COLO829 (cell line): ENCODE measurements at regions not wholly inside any gene's neighbourhood (a gene's known extent, or its start where the extent isn't known, plus 50 kb on each side); places are given as distances from the start of the nearest gene placed in this dataset.
"Not testable (repeated sequence)": the region's sequence is repeated elsewhere in the genome, so short reads cannot be mapped to it uniquely, and the experiment has no call there.

Experiments used
- DNase-seq: peaks from one replicate; pipeline ENCODE4 v3.0.0; 2012; ENCODE audit warnings: low spot score

DNA sequence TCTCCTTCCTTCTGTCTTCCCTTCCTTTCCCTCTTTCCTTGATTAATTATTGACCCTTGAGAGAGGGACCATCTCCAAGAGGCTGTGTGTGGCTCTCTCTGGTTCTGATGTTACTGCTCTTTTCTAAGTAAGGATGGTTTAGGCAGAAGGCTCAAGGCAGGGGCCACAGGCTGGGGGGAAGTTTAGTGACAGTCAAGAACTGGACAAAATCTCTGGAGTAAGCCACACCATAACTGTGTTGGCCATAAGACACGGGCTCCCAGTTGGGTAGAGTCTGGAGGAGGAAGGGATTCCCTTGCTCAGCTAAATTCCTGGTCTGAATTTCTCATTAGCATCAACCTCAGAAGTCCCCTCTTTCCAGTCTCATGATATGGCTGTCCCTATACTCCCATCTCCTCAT is 74.7 kb downstream of the BUD13 start:
- DNase-seq: no peak

DNA sequence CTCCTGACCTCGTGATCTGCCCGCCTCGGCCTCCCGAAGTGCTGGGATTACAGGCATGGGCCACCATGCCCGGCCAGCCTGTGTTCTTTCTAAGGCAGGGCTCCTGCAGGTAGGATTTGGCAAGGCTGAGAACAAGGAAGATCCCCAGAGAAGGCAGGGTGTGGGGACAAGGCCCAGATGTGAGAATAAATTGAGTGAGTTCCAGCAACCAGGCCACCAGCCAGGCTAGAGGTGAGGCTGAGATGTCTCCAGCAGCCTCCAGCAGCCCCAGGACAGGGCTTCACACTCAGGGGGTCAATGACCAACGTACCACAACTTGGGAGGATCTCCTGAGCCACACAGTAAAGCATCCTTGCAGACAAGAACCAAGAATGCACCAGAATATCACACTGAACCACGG is 75.1 kb downstream of the BUD13 start:
- DNase-seq: no peak

DNA sequence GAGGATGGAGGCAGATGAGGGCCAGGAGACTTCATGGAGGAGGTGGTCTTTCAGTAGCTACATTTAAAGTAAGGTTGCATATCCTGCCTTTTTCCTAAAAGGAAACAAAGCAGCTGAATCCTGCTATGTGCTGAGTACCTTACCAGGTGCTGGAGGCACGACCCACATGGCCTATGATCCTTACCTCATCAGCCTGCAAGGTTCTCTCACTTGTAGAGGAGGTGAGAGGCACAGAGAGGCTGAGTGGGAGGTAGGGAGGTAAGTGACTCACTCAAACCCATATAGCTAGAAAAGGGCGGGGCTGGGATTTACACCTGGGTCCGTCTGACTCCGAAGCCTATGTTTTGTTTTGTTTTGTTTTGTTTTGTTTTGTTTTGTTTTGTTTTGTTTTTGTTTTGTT is 75.8 kb downstream of the BUD13 start:
- DNase-seq: no peak

DNA sequence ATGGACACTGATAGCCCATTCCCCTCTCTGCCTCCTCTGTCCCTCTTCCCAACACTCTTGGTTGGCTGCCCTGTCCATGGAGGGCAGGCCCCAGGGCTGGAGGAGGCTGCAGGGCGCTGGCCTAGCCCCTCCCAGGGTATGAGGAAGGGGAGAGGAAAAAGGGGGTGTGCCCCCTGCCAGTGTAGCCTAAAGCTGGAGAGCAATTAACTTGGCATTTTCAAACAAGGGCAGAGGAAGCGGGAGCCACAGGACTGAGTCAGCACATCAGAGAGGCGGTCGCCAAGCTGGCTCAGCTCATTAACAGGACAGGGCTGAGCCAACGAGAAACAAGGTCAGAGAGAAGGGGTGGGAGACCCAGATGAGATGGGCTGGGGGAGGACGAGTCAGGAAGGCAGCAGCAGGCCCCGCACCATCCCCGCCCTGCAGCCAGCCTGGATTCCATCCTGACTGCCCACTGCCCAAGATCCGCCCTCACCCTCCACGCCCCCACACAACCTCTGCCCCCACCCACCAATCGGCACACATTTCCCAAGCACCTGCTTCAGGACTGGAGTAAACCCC is 76.3 kb downstream of the BUD13 start:
- DNase-seq: no peak

DNA sequence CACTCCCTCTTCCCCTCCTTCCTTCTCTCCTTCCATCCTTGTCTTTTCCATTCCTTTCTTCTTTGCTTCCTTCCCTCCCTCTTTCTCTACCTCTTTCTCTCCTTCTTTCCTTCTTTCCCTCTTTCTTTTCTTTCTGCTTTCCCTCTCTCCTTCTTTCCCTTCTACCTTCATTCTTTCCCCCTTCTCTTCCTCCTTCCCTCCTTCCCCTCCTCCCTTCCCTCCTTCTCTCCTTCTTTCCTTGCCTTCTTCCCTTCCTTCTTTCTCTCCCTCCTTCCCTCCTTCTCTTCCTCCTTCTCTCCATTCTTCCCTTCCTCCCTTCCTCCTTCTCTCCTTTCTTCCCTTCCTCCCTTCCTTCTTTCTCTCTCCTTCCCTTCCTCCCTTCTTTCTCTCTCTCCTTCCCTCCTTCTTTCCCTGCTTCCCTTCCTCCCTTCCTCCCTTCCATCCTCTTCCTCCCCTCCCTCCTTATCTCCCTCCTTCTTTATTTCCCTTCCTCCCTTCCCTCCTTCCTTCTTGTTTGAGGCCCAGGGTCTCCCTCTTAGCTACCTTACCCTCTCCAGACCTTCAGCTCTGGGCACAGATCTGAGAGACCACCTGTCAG is 77.0 kb downstream of the BUD13 start:
- no peak for DNase-seq

DNA sequence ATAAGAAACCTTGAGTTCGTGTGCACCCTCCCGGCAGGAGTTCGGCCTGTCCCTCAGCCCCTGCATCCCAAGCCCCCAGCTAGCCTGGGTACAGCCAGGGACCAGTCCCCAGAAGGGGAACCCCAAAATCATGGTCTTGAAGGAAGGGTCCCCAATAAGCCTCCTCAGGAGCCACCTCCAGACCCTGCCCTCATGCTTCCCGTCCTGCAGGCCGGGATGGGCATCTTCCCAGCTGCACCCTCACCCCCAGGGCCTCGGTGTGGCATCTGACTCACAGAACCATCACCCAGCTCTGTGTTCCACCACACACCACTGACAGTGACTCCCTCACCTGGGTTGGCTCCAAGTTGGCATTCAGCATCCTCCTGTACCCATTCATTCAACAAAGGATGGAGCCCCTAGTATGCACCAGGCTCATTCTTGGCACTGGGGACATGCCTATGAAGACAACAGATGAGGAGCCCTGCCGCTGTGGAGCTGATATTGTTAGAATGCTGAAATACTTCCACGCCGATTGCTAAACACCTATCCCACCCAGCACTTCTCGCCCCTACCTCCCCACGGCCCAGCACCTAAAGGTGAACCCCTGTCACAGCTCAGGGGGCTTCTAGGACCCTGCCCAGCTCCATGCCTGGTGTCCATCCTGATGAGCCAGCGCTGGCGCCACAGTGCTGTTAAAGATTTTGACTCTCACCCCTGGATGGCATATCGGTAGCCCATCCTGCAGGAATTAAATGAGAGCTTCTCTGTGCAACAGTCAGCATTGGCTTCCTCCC is 77.8 kb downstream of the BUD13 start:
- no peak for DNase-seq

DNA sequence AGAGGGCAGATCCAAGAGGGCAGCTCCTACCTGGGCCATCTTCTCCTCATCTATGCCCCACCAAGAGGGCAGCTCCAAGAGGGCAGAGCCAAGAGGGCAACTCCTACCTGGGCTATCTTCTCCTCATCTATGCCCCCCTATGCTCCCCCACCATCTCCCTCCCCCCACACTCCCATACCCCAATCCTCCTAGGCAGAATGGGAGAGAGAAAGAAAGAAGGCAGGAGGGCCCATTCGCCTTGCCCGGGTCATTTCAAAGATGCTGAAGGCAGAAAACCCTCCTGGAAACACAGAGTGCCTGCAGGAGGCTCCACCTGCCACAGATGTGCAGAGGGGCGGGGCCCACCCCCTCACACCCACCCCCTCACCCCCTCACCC is 78.5 kb downstream of the BUD13 start:
- DNase-seq: no peak

DNA sequence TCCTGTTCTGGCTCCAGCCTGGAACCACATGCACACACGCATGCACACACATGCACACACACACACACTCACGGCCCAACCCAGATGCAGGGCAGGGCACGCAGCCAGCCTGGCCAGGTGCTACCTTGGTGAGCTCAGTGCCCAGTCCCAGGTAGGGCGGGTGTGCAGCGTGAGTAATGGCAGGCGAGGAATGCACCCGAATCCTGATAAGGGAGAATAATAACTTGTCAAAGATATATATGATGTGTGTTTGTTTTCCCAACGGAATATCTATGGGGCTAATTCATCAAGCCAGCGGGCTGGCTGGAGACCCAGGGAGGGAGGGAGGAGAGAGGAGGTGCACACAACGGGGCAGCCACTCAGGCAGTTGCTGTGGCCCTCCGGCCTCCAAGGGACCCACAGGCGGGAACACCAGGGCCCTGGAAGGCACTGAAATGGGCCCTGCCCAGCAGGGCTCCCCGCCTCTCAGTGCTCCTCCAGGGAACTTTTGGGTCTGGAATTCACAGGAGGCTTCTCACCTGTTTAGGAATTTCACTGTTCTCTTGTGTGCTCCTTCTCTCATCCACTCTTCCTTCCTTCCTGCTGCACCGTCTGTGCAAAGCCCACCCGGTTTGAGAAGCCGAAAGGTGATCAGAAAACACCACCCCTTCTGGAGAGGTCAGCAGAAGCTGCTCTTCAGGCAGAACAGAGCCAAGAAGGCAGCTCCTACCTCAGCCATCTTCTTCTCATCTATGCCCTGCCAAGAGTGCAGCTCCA is 79.0 kb downstream of the BUD13 start:
- DNase-seq: no peak

DNA sequence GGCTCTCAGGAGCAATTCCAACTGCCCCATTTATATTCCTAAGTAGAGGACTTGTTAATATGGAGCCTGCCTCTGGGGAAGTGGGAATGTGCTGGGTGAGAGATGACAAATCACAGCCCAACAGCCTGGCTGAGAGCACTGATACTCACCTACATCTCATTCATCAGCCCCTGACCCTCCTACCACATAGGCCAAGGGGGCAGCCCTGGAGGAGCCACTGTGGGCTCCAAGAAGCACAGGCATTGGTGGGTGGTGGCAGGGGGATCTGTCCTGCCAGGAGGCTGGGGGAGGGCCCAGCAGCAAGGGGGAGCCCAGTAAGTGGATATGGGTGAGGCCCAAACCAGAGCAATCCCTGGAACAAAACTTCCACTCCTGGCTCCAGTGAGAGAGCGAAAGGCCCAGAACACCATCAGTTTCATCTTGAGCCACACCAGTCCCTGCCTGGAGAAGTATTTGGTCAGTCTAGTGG is 79.7 kb downstream of the BUD13 start:
- no peak for DNase-seq

DNA sequence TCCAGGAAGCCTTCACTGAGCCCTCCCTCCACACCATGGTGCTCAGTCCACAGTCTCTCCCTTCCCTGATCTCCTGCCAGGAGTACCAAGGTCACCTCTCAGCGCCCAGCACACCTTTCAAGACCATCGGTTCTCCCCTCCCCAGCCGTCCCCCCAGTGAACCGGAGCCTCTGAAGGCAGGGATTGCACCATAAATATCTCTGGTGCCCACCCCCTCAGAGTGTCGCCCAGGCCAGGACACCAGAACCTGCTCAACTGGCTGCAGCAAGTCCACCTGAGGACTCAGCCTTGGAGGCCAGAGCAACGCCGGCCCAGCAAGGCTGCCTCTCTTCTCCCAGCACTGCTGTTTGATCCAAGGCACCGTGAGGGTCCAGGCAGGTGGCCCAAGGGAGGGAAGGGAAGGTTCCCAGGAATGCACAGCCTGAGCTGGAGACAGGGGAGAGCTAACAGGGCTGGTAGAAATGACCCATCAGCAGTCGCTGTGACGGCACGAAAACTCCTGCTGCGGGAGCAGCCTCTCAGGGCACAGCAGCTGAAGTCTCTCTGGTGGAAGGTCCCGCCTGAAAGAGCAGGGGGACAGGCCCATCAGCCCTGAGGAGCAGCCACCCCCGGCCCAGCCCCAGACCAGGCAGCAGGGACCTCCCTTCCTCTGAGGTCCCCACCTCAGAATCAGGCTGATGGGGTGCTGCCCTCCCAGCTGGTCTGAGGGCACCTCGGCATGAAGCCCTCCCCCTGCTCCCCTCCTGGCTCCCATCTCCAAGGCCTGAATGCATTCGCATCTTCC is 80.3 kb downstream of the BUD13 start:
- DNase-seq: no peak

DNA sequence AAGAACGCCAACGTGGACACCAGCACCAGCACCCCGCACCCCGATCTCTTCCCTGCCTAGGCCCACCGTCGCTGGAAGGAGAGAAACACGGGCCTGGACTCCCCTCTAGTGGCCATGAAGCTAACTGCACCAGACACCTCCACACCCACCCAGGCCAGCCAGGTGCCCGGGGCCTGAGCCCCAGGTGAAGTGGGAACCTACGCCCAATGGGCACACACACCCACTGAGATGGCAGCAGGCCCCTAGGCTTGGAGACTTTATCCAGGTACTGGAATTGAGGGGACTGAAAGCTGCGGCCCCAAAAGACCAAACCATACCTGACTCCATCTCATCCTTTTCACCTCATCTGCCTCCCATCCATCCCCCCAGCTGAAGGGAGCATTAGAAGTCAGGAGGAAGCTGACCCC is 81.0 kb downstream of the BUD13 start:
- DNase-seq: peak; percentile 14

DNA sequence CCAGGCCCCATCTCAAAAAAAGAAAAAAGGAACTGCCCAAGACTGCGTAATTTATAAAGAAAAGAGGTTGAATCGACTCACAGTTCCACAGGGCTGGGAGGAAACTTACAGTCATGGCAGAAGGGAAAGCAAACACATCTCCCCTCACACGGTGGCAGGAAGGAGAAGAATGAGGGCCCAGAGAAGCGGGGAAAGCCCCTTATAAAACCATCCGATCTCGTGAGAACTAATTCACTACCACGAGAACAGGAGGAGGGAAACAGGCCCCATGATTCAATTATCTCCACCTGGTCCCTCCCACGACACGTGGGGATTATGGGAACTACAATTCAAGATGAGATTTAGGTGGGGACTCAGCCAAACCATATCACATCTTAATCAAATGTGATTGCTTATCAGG is 82.2 kb downstream of the BUD13 start:
- DNase-seq: no peak

DNA sequence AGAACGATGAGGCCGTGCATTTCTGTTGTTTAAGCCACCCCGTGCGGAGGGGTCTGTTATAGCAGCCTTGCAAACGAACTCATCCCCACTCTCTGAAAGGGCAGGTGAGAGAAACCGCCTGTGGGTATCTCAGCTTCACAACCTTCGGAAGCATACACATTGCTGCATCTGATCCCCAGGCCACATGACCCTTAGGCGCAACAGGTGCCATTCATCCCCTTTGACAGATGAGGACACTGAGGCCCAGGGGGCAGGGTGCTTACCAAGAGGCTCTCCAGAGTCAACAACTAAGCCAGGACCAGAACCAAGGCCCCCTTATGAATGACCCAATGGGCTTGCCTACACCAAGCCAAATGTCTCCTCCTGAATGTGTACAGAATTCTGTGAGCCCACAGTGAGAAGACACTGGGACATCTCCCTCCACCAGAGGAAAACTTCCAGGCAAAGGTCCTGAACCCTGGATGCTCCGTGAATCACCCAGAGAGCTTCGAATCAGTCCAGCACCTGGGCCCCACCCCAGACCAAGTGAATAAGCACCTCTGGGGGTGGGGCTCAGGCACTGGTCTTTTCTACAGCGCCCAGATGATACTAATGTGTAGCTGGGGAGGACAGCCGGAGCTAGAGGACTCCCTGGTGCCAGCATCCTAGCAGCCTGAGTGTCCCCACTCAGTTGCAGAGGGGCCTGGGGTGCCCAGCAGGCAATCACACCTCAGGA is 83.2 kb downstream of the BUD13 start:
- DNase-seq: no peak

DNA sequence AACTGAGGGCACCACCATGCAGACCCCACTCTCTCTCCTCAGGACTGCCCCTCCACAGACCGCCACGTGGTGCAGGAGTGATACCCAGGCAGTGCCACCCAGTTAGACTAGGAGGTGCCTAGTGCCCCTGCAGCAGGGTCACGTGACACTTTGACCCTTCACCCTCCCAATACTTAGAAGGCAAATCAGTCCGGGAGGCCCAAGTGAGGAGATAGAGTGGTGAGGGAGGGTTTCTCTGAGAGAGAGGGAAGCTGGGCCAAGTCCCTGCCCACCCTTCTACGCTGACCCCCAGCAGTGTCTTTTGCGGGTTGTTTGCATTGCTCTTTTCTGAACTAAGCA is 84.6 kb downstream of the BUD13 start:
- DNase-seq: no peak

DNA sequence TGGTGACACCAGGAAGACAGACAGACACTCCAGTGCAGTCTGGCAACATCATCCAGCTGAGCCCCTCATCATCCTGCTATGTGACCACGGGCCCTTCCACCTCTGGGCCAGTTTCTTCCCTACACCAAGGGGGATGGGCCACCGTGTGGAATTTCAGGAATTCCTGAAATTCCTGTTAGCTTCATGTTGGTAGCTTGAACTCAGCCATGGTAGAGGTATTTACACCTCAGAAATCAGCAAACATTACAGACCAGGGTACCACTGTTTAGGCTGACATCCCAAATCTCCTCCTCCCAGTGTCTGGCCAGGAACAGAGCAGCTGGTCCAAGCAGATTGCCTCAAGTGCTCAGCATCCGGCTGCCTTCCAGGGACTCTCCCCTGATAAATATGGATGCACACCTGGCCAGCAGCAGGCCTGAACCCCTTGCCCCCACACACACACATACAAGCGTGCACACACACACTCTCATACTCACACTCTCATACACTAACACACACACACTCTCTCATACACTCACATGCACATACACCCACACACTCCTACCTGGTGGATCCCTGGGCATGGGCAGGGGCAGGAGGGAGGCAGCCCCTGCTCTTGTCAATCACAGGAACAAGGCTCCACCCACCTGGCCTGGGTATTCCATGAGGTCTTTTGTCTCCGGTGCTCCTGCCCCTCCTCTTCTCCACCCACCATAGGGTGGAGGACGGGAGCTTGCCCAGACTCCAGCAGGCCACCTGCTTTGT is 85.2 kb downstream of the BUD13 start:
- no peak for DNase-seq

DNA sequence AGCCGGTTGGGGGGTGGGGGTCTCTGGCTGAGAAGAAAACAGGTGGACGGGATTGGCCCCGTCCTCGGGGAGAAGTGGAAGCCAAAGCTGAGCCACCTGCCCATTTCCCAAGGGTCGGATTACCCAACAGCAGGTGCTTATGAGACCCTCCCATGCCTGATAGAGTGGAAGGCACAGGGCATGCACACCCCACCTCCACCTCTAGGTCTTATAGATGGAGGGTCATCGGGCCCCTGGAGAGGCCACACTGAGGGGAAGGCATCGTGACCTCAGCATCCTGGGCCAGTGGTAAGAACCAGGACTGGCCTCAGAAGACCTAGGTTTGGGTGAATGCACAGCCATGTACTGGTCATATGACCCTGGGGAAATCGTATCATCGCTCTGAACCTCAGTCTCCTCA is 85.9 kb downstream of the BUD13 start:
- no peak for DNase-seq

DNA sequence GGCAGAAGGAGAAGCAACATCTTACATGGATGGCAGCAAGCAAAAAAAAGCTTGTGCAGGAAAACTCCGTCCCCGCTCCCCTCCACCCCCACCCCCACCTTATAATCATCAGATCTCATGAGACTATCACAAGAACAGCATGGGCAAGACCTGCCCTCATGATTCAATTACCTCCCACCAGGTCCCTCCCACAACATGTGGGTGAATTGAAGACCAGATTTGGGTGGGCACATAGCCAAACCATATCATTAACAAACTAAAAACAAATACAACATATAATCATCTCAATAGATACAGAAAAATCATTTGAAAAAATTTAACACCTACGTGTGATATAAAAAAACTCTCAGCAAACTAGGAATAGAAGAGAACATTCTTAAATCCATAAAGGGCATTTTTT is 88.8 kb downstream of the BUD13 start:
- no peak for DNase-seq

DNA sequence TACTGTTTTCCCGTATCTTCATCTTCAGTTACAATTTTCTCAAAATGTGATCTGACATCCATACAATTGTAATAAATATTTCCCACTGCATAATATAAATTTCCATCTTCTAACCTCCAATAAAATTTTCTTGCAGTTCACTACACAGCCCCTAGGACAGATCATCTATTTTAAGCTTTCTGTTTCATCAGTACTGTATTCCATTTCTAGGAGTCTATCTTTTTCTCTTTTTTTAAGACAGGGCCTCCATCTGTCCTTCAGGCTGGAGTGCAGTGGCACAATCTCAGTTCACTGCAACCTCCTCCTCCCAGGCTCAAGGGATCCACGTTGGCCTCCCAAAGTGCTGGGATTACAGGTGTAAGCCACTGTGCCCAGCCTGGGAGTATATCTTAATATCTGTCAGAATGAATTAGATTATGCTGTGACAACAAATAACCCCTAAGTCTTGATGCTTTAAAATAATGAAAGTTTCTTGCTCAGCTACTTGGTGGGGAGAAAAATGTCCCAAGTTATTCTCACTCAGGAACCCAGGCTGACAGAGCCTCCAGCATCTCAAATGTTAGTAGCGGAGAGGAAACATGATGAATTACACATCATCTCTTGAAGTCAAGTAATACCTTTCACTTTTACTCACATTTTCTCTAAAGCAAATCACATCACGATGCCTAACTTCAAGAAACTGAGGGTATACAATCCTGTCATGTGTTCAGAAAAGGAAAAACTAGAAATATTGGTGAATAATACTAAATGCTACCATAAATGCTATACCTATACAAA is 92.2 kb downstream of the BUD13 start:
- no peak for DNase-seq

DNA sequence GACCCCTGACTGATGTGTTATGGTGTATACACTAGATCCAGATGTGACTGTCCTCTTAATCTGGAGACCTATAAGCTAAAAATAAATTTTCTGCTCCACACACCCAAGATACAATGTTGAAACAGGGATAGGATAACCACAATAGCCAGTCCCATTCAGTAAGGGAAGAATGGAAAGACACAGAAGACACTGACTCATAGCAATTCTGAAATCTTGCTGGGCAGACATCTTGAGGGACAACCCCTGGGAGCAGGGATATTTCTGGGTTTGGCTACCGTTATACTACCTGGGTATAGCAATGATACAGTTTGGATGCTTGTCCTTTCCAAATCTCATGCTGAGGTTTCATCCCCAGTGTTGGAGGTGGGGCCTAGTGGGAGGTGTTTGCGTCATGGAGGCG is 93.9 kb downstream of the BUD13 start:
- DNase-seq: no peak

DNA sequence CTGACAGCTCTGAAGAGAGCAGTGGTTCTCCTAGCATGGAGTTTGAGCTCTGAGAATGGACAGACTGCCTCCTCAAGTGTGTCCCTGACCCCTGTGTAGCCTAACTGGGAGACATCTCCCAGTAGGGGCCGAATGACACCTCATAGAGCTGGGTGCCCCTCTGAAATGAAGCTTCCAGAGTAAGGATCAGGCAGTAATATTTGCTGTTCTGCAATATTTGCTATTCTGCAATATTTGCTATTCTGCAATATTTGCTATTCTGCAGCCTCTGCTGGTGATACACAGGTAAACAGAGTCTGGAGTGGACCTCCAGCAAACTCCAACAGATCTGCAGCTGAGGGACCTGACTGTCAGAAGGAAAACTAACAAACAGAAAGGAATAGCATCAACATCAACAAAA is 105.5 kb downstream of the BUD13 start:
- not testable (repeated sequence) for DNase-seq
